ENCODE measurements at regions not wholly inside any gene's neighbourhood (a gene's known extent, or its start where the extent isn't known, plus 50 kb on each side); places are given as distances from the start of the nearest gene placed in this dataset.
"Not testable (repeated sequence)": the region's sequence is repeated elsewhere in the genome, so short reads cannot be mapped to it uniquely, and the experiment has no call there.

DNA sequence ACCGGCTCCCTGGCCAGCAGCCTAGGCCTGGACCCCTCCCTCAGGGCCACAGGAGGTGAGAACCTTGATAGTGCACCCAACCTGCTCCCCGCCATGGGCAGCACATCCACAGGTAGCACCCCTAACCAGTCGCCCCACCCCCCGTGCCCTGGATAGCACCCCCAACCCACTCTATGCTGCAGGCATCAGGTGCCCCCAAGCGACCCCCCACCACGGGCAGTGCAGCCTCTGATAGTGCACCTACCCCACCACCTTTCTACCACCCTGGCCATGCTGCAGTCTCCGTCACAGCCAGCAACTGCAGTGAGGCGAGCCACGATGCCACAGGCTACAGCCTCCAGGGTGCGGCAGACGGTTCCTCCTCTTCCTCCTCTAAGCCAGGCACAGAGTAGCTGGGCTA is 55.6 kb downstream of the SOWAHC start:
- no peak for DNase-seq (ENCODE audit: low spot score)

DNA sequence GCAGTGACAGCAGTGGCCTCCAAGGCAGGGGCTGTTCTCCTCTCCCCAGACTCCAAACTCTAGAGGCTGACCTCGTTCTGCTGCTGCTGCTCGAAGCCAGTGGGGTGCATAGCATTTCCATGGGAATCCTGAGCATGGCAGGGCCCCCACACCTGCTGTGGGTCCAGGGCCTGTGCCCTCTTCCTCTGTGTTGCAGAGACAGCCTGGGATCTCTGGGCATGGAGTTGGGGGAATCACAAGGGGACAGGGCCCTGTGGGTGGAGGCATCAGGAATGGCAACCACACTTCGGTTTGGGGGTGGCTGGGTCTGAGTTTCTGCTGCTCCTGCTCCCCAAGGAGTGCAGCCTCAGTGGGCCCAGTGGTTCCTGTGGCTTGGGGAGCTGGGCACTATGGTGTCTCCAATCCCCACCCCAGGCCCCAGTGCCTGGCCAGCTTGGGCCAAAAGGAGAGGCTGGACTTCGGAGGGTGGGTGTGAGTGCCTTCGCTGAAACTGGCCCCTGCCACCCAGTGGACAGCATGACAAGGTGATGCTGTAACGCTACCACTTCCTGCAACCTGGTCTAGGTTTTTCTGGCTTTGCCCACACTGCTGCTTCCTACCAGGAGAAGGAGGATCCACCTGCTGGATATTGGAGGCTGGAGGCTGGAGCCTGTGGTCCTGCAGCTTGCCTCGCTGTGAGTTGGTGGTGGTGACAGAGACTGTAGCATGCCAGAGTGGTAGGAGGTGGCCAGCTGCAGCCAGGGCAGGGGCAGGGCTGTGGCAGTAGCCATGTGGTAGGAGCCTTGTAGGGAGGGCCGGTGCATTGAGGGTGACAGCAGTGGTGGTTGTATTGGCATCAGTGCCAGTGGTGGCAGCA is 56.6 kb downstream of the SOWAHC start:
- no peak for DNase-seq (ENCODE audit: low spot score)

DNA sequence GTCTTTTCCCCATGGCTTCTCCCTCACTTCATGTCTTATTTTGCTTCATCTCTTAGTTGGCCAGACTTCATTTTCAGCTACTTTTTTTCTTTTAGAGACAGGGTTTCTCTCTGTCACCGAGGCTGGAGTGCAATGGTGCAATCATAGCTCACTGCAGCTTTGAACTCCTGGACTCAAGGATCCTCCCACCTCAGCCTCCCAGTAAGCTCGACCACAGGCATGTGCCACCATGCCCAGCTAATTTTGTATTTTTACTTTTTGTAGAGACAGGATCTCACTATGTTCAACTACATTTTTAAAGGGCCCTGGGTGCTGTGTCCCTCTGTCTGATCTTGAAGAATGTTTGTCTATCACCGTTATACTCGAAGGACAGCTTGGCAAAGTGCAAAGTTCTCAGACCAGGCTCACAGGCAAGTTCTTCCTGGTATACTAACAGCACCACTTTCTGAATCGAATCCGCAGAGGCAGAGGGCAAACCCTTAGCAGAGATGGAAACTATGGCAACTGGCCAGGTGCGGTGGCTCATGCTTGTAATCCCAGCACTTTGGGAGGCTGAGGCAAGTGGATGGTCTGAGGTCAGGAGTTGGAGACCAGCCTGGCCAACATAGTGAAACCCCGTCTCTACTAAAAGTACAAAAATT is 60.9 kb downstream of the SOWAHC start:
- no peak for DNase-seq (ENCODE audit: low spot score)

DNA sequence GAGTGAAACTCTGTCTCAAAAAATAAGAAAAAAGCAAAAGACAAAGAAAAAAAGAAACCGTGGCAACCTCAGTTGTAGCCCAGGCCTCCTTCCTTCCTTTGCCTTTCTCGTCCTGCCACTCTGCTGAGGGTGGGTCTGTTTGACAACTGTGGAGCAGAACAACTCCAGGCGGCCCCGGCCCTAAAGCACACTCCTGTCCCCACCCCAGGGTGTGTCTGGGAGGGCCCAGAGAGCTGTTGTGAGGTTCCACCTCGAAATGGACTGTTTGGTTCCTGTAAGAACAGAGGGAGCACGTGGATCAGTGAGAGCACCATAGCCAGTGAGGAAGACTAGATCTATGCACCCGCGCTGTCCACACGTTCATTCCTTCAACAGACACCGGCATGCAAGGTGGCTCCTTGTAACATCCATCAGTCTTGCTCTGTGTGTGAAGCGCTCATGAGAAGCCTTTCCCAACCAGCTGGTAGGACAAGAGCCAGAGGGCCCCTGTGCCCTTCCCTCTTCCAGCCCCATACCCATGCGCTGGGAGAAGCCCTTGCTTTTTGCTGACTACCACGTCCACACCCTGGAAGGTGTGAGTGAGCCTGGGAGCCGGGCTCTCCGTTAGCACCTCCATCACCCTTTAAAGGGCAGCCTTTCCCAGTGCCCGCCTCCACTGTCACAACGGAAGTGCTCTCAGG is 61.6 kb downstream of the SOWAHC start:
- no peak for DNase-seq (ENCODE audit: low spot score)

DNA sequence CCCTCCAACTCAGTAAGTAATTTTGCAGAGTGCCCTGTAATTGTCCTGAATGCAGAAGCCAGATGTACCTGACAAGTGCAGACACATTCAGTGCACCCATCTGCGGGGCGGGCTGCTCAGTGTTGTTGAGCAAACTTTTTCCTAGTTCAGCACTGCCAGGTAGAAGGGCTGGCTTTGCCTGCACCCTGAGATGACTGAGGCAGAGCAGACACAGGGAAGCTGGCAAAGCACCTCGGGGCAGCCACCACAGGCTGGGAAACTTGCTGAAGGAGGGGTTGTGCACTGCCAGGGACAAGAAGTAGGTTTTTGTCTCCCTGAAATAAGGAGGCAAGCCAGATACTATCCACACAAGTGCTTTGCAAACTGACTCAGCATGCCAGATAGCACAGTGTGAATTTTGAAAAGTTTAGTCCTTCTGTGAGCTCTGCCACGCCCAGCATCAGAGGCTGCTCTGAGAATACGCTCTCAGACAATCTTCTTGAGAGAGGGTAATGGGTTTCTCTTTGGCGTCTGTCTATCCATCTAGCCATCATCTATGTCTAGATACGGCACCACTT is 62.3 kb downstream of the SOWAHC start:
- no peak for DNase-seq (ENCODE audit: low spot score)

DNA sequence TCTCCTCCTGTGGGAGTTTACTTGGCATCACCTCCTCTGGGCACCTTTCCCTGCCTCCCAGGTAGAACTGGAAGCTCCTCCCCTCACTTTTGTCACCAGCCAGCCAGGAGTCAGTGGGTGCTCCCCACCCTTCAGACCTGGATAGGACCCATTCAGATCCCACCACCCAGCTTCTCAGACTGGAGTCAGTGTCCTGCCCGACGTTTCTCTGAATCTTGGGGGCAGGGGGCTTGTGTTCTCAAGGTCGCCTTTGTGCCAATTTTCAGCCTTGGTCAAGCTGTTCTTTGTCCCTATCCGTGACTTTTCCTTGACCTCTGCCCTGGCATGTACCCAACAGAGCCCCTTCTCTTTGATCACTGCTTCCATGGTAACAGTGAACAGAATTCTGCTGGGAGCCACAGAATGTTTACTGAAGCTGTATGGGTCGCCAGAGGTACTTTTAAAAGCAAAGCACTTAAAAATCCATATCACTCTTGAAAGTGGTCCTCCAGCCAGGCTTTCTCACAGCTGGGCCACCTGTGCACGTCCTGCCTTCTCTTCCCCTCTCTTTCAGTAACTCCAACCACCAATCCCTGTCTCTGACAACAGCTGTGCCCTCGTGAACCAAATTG is 63.1 kb downstream of the SOWAHC start:
- DNase-seq (ENCODE audit: low spot score) = not testable (repeated sequence)

DNA sequence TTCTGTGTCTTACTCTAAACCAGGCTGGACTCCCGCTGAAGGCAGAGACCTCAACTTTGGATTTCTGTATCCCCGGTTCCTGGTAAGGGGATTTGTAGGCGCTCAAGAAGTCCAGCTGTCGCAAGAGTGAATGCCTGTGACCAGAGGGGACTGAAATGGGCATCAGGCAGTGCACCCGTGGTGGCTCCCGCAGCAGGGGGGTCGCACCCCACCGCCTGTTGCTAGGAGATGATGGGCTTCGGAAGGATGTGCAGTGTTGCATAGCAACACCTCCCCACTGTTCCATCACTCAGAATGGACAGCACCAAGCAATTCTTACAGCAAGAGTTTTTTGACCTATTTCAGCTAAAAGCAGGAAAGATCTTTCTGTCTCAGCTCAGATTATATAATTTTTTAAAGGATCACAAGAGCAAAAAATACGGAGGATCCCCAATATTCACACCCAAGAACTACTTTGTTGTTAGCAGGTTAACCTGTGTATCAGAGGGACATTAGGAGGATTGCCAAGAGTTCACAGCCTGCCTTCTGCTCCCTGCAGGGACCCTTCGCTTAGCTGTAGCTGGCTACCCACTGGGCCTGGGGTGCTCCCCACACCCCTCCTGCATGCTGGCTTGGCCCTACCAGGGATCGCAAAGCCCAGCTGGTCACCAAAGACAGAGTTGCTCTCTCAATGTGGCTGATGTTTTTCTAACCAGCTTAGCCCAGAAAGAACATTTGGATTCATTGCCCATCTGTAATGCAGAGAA is 63.8 kb downstream of the SOWAHC start:
- DNase-seq (ENCODE audit: low spot score) = no peak

DNA sequence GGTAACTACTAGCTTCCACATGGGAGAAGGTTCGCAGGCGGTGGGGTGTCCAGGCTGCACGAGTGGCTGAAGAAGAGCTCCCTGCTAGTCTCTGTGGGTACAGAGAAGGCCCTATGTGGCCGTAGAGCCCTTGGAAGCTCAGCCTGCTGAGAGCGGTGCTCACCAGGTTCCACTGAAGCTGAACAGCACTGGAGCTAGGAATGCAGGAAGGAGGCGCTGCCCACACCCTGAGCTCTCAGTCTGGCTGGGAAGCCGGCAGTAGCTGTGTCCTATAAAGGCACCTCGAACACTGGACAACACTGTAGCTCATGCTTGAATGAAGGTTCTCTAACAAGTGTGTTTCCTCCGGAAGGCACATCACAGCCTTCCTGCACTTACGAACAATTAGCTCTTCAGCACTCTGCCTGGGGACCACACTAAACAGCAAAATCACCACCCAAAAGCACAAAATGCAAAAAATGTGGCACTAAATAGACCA is 64.6 kb downstream of the SOWAHC start:
- not testable (repeated sequence) for DNase-seq (ENCODE audit: low spot score)

DNA sequence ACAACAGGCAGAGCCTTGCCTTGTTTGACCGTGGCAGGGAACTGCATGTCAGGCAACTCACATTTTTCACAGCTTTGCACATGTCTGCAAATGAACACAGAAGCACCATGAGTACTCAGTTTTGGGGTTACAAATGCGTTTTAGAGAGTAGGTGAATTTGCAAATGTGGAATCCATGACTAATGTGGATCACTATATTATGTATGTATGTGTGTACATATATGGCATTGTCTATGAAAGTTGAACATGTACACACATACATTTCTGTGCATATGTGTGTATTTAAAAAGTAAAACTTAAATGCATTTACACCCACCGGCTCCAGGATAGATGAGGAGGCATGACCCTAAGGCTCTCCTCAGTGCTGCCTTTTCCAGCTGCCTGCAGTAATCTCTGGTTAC is 65.1 kb downstream of the SOWAHC start:
- DNase-seq (ENCODE audit: low spot score) = no peak

DNA sequence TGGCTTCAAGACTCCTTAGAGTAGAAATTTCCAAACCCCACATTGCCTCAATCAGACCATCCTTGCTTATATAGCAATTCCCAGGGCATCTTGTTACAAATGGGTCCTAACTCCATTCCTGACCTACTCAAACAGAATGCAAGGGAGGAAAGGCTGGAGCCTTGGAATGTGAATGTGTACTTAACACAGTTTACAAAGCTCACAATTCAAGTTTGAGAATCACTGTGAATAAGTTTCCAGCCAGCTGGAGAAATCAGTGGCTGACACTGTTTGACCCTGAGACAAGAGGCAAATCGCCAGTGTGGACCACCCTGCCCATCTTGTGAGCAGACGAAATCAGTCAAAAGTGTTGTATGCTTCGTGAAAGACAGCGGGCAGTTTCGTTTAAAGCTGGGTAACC is 65.5 kb downstream of the SOWAHC start:
- DNase-seq (ENCODE audit: low spot score) = no peak

DNA sequence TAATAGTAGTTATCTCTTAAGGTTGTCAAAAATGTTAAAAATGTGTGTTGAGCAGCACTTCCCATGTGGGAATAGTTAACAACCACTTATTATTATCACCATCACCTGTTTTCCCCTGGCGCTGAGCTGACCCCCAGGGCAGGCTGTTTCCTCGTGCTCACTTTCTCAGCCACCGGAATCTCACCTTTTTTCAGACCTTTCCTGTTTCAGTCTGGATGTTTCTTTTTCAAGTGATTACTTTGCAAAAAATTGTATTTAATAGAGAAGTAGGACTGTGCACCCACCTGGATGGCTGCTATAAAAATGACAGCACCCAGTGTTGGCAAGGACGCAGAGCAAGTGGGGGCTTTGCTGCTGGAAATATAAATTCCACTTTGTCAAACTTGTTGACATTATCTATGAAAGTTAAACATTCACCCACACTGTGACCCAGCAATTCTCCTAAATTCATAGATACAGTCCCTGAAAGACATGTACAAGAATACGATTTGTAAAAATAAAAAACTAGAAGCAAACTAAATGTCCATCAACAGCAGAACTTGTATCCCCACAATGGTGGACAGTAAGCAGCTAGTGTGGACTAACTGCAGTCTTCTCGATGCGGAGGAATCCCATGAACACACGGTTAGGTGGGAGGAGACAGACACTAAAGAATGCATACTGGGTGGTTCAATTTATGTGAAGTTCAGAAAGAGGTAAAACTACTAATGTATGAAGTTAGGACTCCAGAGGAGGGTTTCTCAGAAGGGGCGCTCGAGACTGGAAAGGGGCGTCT is 66.5 kb downstream of the SOWAHC start:
- DNase-seq (ENCODE audit: low spot score) = no peak

DNA sequence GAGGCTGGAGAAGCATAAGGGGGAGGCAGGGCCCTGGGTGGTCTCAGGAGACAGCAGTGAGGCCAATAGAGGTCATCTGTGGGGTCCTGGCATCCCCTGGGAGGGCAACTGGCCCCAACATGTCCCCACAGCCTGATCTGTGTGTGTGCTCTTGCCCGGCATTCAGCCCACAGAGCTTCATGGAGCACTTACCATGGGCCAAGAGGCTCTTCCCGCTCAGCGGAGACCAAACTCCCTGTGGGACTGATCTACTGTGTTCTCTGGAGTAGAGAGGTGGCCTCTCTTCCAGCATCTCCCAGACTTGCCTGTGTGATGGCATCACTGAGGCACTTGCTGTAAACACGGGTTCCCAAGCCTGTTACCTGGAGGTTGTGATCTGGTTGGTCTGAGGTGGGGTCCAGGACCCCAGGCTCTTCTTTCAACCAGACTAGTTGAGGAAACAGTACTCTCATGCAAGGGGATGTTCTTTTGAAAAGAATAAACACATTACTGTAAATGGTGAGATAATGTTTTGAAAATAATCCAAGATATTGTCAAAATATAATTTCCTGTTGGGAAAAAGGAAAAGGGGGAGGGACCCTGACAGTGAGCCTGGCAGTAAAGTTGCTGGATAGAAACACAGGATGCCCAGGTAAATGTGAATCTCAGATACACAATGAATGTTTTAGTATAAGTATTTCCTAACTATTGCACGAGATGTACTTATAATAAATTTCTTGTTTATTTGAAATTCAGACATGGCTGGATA is 67.6 kb downstream of the SOWAHC start:
- no peak for DNase-seq (ENCODE audit: low spot score)

DNA sequence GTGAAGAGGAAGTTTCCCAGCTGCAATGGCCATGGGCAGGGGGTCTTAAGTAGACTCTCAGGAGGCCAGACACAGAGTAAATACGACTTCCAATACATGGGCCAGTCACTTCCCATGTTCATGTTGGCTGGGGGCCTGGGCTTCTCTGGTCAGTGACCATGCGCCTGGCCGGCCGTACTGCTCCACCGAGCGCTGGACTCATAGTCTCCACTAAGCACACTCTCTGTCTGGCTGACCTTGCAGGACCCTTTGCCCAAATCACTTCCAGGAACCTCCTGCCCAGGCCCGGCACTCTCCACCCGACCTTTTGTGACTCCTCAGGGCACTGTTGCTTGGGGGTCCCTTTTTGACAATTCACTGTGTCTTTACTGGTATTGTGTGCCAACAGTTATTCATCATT is 69.3 kb downstream of the SOWAHC start:
- DNase-seq (ENCODE audit: low spot score) = no peak

DNA sequence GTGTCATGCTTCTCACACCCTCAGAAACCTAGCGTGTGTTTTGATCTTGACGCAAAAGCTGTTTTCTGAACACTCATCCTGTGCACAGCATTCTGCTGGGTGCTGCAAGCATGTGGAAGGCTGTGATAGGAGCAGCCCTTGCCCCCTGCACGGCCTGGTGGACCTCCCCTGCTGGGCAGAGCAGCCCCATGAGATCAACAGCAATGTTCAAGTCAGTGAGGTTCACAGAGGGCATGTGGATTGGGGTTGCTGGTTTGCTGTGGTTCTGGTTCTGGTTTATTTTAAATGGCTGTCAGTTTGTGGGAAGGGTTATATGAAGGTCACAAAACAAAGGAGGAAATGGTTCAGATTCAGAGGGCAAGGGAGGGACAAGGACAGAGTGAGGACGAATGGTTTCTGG is 71.3 kb downstream of the SOWAHC start:
- no peak for DNase-seq (ENCODE audit: low spot score)

DNA sequence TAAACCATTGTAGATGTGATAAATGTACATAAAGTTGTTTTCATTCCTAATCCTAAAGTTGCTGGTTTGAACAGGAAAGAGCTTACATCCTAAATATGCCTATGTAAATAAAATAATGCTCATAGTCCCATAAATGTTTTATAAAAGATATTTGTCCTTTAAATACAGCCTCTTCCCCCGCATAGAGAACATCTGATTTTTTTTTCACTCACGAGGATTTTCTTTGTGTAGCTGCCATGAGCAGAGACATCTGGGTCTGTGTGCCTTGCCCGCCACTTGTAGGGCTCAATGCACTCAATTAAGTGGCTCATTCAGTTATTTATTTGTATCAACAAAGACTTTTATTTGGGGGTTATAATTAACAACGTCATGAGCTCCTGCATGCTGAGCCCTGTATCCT is 72.8 kb downstream of the SOWAHC start:
- no peak for DNase-seq (ENCODE audit: low spot score)

DNA sequence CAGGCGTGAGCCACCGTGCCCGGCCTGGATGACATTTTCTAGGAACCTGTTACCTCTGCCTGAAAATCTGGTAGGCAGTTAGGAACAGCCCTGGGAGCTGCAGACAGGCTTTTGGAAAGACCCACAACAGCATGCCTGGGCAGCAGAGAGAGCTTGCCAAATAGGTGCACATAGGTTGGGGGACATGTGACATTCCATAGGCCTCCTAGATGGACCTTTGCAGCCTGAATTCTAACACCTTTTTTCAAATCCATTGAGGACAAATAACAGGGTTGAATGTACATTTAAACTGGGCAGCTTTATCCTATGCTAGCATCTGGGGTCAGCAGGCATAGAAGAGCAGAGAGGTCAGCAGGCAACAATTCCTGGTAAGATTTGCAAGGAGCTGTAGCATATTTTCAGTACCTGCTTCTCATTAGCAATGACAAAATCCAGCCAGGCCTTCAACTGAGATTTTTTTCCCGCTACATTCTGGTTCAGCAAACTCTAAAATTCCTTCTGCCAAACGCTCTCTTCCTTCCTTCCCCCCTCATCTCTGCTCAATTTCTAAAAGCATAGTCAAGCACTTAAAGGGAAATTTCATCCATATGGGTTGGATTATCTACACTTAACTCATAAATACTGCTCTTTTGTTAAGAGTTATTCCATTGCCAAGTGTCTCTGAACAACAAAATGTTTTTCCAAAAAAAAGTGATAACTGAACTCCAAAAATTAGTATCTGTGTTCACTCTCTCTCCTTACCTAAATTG is 75.2 kb downstream of the SOWAHC start:
- DNase-seq (ENCODE audit: low spot score) = no peak

DNA sequence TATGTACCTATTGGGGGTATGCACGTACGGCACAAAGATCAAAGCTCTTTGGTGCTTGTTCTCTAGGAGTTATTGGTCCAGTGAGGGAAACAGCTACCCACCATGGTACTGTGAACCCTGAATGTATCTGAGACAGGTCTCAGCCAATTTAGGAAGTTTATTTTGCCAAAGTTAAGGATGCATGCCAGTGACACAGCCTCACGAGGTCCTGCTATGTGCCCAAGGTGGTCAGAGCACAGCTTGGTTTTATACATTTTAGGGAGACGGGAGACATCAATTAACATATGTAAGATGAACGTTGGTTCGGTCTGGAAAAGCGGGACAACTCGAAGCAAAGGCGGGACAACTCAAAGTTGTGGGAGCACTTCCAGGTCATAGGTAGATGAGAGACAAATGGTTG is 75.8 kb downstream of the SOWAHC start:
- no peak for DNase-seq (ENCODE audit: low spot score)

DNA sequence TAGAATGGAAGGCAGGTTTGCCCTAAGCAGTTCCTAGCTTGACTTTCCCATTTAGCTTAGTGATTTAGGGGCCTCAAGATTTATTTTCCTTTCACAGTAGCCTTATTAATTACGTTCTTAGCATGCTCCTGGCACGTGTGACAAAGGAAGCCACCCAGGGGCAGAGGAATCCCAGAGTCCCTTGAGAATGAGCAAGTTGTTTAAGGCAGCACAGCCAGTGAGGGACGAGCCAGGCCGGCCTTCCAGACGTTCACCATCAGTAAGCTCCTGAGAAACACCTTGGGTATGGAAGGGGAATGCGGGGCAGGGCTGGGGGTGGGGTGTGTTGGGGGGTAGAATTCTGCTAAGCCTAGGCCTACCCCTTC is 76.3 kb downstream of the SOWAHC start:
- DNase-seq (ENCODE audit: low spot score) = no peak

DNA sequence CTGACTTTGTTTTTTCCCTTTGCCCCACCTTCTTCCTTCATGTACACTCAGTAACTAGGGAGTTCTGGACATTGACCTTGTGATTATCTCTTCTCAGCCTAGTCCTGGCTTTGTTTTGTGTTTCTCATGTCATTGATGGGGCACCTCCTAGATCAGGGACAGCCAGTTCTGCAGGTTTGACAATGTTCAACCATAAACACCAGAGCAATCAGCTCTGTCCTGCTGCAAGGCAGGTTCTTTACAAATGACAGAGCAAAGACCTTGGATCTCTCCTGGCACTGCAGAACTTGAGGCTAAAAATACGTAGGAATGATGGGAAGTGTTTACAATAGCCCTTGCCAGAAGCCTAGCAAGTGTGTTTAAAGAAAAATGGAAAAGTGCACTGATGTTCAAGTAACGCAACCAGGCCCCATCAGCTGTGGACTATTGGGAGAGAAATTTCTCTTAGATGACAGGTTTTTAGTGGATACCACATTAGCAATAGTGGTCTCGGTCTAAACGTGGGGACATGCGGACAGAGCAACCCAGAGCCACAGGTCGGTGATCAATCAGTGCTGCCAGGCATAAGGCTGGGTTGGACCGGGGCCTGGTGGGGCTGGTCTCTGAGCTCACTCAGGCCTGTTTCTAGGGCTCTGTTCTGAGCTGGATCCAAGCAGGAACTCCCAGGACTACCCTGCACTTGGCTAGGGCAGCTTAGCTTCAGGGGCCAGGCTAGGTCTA is 76.8 kb downstream of the SOWAHC start:
- peak; percentile 43 for DNase-seq (ENCODE audit: low spot score)
